ENCODE measurements at regions not wholly inside any gene's neighbourhood (a gene's known extent, or its start where the extent isn't known, plus 50 kb on each side); places are given as distances from the start of the nearest gene placed in this dataset.

GRCh38 chr9:88310310-88310980 lies 77.8 kb upstream of the SPIN1 start:
- Histone ChIP-seq H3K27ac (ENCODE audit: low read depth, low read length) (no peak overlapping the region), H3K36me3 (ENCODE audit: control insufficient read depth in 5 of 5, insufficient read depth in 5 of 5, low read length in 5 of 5) (no peaks in the 10 kb centered on the region), H3K4me1 (ENCODE audit: control insufficient read depth in 5 of 5, insufficient read depth in 5 of 5, low read length in 5 of 5) (no peaks in the 10 kb centered on the region), H3K27me3 (ENCODE audit: control insufficient read depth in 5 of 5, insufficient read depth in 4 of 5, low read length in 5 of 5) (no peaks in the 10 kb centered on the region), H3K9ac (ENCODE audit: low read length in 5 of 5) (no peak overlapping the region), H3K4me3 (ENCODE audit: low read depth in 1 of 5, low read length in 5 of 5) (no peak overlapping the region), H3K9me3 (ENCODE audit: control insufficient read depth in 5 of 5, low read length in 5 of 5) (no peaks in the 10 kb centered on the region)

GRCh38 chr9:88308831-88309560 lies 79.2 kb upstream of the SPIN1 start:
- H3K36me3 ChIP-seq (ENCODE audit: control insufficient read depth in 5 of 5, insufficient read depth in 5 of 5, low read length in 5 of 5): no peaks in the 10 kb centered on the region
- no peak overlapping the region for H3K4me3 ChIP-seq (ENCODE audit: low read depth in 1 of 5, low read length in 5 of 5)
- H3K9ac ChIP-seq (ENCODE audit: low read length in 5 of 5): no peak overlapping the region
- no peaks in the 10 kb centered on the region for H3K4me1 ChIP-seq (ENCODE audit: control insufficient read depth in 5 of 5, insufficient read depth in 5 of 5, low read length in 5 of 5)
- no peaks in the 10 kb centered on the region for H3K9me3 ChIP-seq (ENCODE audit: control insufficient read depth in 5 of 5, low read length in 5 of 5)
- no peak overlapping the region for H3K27ac ChIP-seq (ENCODE audit: low read depth, low read length)
- H3K27me3 ChIP-seq (ENCODE audit: control insufficient read depth in 5 of 5, insufficient read depth in 4 of 5, low read length in 5 of 5): no peaks in the 10 kb centered on the region

DNA sequence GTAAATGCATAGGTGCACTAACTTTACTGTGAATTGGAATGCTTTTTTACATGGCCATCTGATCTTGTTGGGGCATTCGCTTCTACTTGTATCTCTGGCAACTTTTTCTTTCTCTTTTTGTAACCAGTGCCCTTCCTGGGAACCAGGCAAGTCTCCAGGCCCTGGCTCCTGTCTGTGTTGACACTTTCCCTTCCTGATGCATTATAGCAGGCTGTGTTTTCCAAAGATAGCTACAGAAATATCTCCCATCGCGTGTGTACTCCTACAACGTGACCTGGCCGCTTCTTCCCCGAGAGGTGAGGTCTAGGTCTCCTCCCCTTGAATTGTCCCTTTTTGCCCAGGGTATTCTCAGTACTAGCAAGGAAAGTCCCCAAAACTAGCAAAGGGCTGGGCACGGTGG lies 81.1 kb upstream of the SPIN1 start:
- no peaks in the 10 kb centered on the region for H3K9me3 ChIP-seq (ENCODE audit: control insufficient read depth in 5 of 5, low read length in 5 of 5)
- no peaks in the 10 kb centered on the region for H3K4me1 ChIP-seq (ENCODE audit: control insufficient read depth in 5 of 5, insufficient read depth in 5 of 5, low read length in 5 of 5)
- no peaks in the 10 kb centered on the region for H3K36me3 ChIP-seq (ENCODE audit: control insufficient read depth in 5 of 5, insufficient read depth in 5 of 5, low read length in 5 of 5)
- no peak overlapping the region for H3K27ac ChIP-seq (ENCODE audit: low read depth, low read length)
- H3K9ac ChIP-seq (ENCODE audit: low read length in 5 of 5): no peak overlapping the region
- no peaks in the 10 kb centered on the region for H3K27me3 ChIP-seq (ENCODE audit: control insufficient read depth in 5 of 5, insufficient read depth in 4 of 5, low read length in 5 of 5)
- H3K4me3 ChIP-seq (ENCODE audit: low read depth in 1 of 5, low read length in 5 of 5): no peak overlapping the region

DNA sequence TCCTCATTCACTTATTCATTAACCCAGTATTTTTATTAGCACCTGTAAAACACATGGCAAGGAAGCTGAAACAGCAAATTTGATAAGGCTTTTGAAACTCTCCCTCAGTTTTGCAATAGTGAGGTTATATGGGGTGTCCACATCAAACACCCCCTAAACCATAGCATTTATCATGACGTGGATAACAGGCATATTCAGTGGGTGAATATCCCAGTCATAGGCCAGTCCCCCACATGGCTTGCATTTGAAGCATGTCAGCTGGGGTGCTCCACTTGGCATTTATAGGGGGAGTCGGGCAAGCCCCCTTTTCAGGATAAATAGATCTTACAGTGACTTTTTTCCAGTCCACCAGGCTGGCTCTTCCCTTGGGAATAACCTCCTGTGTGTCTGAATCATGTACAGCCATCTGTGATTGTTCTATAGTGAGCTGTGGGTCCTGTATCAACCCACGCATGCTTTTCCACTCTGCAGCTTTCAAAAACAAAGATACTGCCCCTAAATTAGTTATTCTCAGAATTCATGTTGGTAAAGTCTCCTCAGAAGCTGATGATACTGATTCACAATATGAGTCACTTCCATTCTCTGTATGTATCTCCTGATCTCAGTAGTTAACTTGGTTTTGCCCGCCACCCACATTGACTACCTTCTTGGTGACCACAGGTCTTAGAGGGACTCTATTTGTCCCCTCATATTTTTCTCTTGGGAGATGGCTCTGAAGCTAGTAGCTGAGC lies 84.4 kb upstream of the SPIN1 start:
- H3K4me1 ChIP-seq (ENCODE audit: control insufficient read depth in 5 of 5, insufficient read depth in 5 of 5, low read length in 5 of 5): no peaks in the 10 kb centered on the region
- H3K9ac ChIP-seq (ENCODE audit: low read length in 5 of 5): no peak overlapping the region
- no peaks in the 10 kb centered on the region for H3K9me3 ChIP-seq (ENCODE audit: control insufficient read depth in 5 of 5, low read length in 5 of 5)
- no peak overlapping the region for H3K27ac ChIP-seq (ENCODE audit: low read depth, low read length)
- H3K36me3 ChIP-seq (ENCODE audit: control insufficient read depth in 5 of 5, insufficient read depth in 5 of 5, low read length in 5 of 5): no peaks in the 10 kb centered on the region
- H3K27me3 ChIP-seq (ENCODE audit: control insufficient read depth in 5 of 5, insufficient read depth in 4 of 5, low read length in 5 of 5): no peaks in the 10 kb centered on the region
- no peak overlapping the region for H3K4me3 ChIP-seq (ENCODE audit: low read depth in 1 of 5, low read length in 5 of 5)

- no peak overlapping the region for H3K27ac ChIP-seq (ENCODE audit: low read depth, low read length)
- H3K9ac ChIP-seq (ENCODE audit: low read length in 5 of 5): no peak overlapping the region
- no peaks in the 10 kb centered on the region for H3K36me3 ChIP-seq (ENCODE audit: control insufficient read depth in 5 of 5, insufficient read depth in 5 of 5, low read length in 5 of 5)
- H3K27me3 ChIP-seq (ENCODE audit: control insufficient read depth in 5 of 5, insufficient read depth in 4 of 5, low read length in 5 of 5): no peaks in the 10 kb centered on the region
- H3K9me3 ChIP-seq (ENCODE audit: control insufficient read depth in 5 of 5, low read length in 5 of 5): no peaks in the 10 kb centered on the region
- H3K4me1 ChIP-seq (ENCODE audit: control insufficient read depth in 5 of 5, insufficient read depth in 5 of 5, low read length in 5 of 5): no peaks in the 10 kb centered on the region
- H3K4me3 ChIP-seq (ENCODE audit: low read depth in 1 of 5, low read length in 5 of 5): no peak overlapping the region
These were observed 85.5 kb upstream of the SPIN1 start for GRCh38 chr9:88302579-88303324.

GRCh38 chr9:88300556-88300955 lies 87.7 kb upstream of the SPIN1 start:
- Histone ChIP-seq H3K27me3 (ENCODE audit: control insufficient read depth in 5 of 5, insufficient read depth in 4 of 5, low read length in 5 of 5) (no peaks in the 10 kb centered on the region), H3K27ac (ENCODE audit: low read depth, low read length) (no peak overlapping the region), H3K36me3 (ENCODE audit: control insufficient read depth in 5 of 5, insufficient read depth in 5 of 5, low read length in 5 of 5) (no peaks in the 10 kb centered on the region), H3K4me1 (ENCODE audit: control insufficient read depth in 5 of 5, insufficient read depth in 5 of 5, low read length in 5 of 5) (no peaks in the 10 kb centered on the region), H3K4me3 (ENCODE audit: low read depth in 1 of 5, low read length in 5 of 5) (no peak overlapping the region), H3K9me3 (ENCODE audit: control insufficient read depth in 5 of 5, low read length in 5 of 5) (no peaks in the 10 kb centered on the region), H3K9ac (ENCODE audit: low read length in 5 of 5) (no peak overlapping the region)

DNA sequence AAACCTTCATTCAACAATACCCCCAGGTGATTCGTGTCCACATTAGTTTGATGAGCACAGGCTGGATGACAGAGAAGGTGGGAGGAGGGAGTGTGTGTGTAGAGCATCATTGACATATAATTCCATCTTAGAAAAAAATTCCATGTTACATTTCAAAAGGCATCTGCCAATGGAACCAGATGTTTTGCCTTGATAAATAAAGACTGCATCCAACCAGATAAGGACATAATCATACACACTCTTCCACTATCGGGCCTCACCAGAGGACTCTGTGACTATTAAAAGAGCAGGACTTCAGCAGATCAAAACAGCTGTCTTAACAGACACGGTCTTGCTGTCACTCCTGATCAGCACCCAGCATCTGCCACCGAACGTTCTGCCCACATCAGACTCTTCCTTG lies 96.4 kb upstream of the SPIN1 start:
- no peaks in the 10 kb centered on the region for H3K4me1 ChIP-seq (ENCODE audit: control insufficient read depth in 5 of 5, insufficient read depth in 5 of 5, low read length in 5 of 5)
- H3K4me3 ChIP-seq (ENCODE audit: low read depth in 1 of 5, low read length in 5 of 5): no peak overlapping the region
- H3K9me3 ChIP-seq (ENCODE audit: control insufficient read depth in 5 of 5, low read length in 5 of 5): no peaks in the 10 kb centered on the region
- H3K27ac ChIP-seq (ENCODE audit: low read depth, low read length): no peak overlapping the region
- H3K36me3 ChIP-seq (ENCODE audit: control insufficient read depth in 5 of 5, insufficient read depth in 5 of 5, low read length in 5 of 5): no peaks in the 10 kb centered on the region
- H3K9ac ChIP-seq (ENCODE audit: low read length in 5 of 5): no peak overlapping the region
- no peaks in the 10 kb centered on the region for H3K27me3 ChIP-seq (ENCODE audit: control insufficient read depth in 5 of 5, insufficient read depth in 4 of 5, low read length in 5 of 5)

DNA sequence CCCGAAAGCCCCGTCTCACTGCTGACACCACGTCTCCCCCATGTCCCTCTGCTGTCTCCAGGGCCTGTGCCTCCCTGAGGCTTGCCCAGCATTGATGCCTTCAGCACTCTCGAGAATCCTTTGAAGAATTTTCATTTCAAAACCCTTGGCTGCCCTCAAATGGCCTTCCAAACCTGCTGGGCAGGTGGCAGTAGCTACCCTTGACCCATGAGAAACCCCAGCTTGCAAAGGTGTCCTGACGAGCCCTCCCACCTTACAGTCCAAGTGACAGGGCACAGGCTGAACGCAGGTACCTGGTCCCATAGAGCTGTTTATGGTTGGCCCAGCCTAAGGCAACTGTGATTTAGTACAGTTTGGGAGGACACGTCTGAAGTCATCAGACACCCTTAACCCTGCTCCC lies 97.2 kb upstream of the SPIN1 start:
- Histone ChIP-seq H3K4me1 (ENCODE audit: control insufficient read depth in 5 of 5, insufficient read depth in 5 of 5, low read length in 5 of 5) (no peaks in the 10 kb centered on the region), H3K9me3 (ENCODE audit: control insufficient read depth in 5 of 5, low read length in 5 of 5) (no peaks in the 10 kb centered on the region), H3K4me3 (ENCODE audit: low read depth in 1 of 5, low read length in 5 of 5) (no peak overlapping the region), H3K9ac (ENCODE audit: low read length in 5 of 5) (no peak overlapping the region), H3K27ac (ENCODE audit: low read depth, low read length) (no peak overlapping the region), H3K27me3 (ENCODE audit: control insufficient read depth in 5 of 5, insufficient read depth in 4 of 5, low read length in 5 of 5) (no peaks in the 10 kb centered on the region), H3K36me3 (ENCODE audit: control insufficient read depth in 5 of 5, insufficient read depth in 5 of 5, low read length in 5 of 5) (no peaks in the 10 kb centered on the region)

DNA sequence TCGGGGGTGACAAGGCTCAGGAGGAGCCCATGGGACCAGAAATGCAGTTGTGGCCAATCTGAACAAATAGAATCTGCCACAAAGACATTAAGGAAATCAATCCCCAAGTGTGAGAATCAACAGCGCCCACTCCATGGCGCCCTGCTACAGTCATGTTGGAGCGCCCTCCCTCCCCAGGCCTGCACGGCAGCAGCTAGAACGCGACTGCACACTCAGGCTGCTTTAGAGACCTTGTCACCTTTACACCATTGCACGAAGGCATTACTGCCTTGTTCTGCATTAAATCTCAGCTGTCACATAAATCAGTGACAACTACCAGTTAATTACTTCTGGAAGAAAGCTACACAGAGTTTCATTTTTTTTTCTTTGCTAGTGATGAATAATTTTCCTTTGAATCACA lies 98.7 kb upstream of the SPIN1 start:
- Histone ChIP-seq H3K9me3 (ENCODE audit: control insufficient read depth in 5 of 5, low read length in 5 of 5) (peaks cover 0 to 11% (median 0%) of the 10 kb centered on the region in 5 donors), H3K27me3 (ENCODE audit: control insufficient read depth in 5 of 5, insufficient read depth in 4 of 5, low read length in 5 of 5) (no peaks in the 10 kb centered on the region), H3K9ac (ENCODE audit: low read length in 5 of 5) (no peak overlapping the region), H3K4me3 (ENCODE audit: low read depth in 1 of 5, low read length in 5 of 5) (no peak overlapping the region), H3K4me1 (ENCODE audit: control insufficient read depth in 5 of 5, insufficient read depth in 5 of 5, low read length in 5 of 5) (no peaks in the 10 kb centered on the region), H3K36me3 (ENCODE audit: control insufficient read depth in 5 of 5, insufficient read depth in 5 of 5, low read length in 5 of 5) (no peaks in the 10 kb centered on the region), H3K27ac (ENCODE audit: low read depth, low read length) (no peak overlapping the region)

DNA sequence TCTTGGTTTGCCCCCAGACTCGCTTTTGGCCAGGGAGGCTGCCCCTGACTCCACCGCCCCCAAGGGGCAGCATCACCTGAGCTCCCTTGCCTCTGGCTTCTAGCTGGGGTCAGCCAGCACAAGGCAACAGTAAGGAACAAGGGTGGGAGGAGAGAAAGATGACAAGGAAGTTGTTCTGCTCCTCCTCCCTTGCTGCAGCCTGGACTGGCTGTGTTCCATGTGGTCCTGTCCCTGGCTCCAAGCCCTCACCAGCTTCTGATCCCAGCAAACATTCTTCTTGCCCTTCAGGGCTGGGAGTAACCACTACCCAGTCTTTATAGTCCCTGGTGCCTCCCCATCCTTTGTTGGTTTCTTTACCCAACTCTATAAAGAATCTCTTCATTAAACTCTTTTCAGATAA lies 100.3 kb upstream of the SPIN1 start:
- Histone ChIP-seq H3K4me1 (ENCODE audit: control insufficient read depth in 5 of 5, insufficient read depth in 5 of 5, low read length in 5 of 5) (no peaks in the 10 kb centered on the region), H3K9ac (ENCODE audit: low read length in 5 of 5) (no peak overlapping the region), H3K27ac (ENCODE audit: low read depth, low read length) (no peak overlapping the region), H3K4me3 (ENCODE audit: low read depth in 1 of 5, low read length in 5 of 5) (no peak overlapping the region), H3K36me3 (ENCODE audit: control insufficient read depth in 5 of 5, insufficient read depth in 5 of 5, low read length in 5 of 5) (no peaks in the 10 kb centered on the region), H3K27me3 (ENCODE audit: control insufficient read depth in 5 of 5, insufficient read depth in 4 of 5, low read length in 5 of 5) (no peaks in the 10 kb centered on the region), H3K9me3 (ENCODE audit: control insufficient read depth in 5 of 5, low read length in 5 of 5) (peaks cover 0 to 11% (median 0%) of the 10 kb centered on the region in 5 donors)

Data from subcutaneous abdominal adipose tissue (tissue), 5 donors.